Stimulated activated CD4-positive, alpha-beta T cell treated with anti-CD3 and anti-CD28 coated beads, Interleukin-2, amount 100 ng/mL, for 4 hours (primary cell): ENCODE measurements at regions not wholly inside any gene's neighbourhood (a gene's known extent, or its start where the extent isn't known, plus 50 kb on each side); places are given as distances from the start of the nearest gene placed in this dataset.
"Not testable (repeated sequence)": the region's sequence is repeated elsewhere in the genome, so short reads cannot be mapped to it uniquely, and the experiment has no call there.

Source experiments
- DNase-seq: peaks from one replicate; pipeline ENCODE4 v3.0.0-alpha.2; 2020; ENCODE audit warnings: low read depth

GRCh38 chr5:91839233-91839632 is 456.1 kb upstream of the ARRDC3 start:
- DNase-seq: no peak

- no peak for DNase-seq
These were observed 447.3 kb upstream of the ARRDC3 start for GRCh38 chr5:91830361-91830953.

DNA sequence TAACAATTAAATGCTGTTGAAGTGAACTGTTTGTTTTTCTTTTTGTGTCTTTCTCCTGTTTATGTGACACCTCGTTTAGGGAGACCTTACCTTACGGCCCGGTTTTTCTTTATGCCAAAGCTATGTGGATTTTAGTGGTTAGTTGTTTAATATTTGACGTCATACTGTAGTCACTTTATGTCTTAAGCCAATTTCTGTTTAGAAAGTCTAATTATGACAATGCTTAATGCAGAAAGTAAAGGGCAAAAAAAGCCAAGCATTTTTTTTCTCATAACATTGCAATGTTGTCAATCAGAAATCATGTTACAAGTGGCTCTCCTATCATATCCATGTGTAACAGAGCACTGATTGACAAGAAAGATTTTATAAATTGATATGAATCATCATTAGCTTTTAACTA is 442.5 kb upstream of the ARRDC3 start:
- no peak for DNase-seq

DNA sequence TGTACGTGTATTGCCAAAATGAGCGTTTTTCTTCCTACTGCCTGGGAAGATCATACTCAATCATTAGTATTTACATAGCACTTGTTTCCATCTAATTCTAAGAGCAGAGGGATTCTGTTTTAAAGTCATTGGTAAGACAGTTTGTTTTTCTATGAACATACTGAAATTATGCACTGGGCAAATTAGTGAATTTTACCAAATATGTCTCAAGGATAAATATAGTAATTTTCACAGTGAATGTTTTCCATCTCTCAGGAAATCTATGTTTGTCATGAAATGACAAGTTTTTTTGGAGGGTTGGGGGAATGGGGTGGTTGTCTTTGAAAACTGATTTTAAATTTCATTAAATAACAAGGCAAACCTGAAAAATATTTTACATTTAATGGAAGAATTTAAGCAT is 441.3 kb upstream of the ARRDC3 start:
- no peak for DNase-seq

DNA sequence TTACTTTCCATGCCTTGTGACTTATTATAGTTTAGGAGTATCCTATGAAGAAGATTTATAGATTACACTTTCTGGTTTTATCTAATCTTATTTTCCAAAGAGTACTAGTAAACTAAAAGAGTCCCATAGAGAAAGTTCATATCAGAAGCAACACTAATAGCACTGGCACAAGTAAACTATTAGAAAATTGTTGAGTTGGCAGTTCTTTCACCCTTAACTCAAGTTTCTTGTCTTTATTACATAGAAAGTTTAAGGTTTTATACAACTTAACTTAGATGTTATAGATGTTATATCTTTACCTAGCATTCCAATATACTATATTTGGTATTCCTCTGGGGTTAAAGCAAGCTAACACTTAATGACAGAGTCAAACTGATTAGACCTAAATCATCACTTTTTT is 437.8 kb upstream of the ARRDC3 start:
- DNase-seq: no peak

DNA sequence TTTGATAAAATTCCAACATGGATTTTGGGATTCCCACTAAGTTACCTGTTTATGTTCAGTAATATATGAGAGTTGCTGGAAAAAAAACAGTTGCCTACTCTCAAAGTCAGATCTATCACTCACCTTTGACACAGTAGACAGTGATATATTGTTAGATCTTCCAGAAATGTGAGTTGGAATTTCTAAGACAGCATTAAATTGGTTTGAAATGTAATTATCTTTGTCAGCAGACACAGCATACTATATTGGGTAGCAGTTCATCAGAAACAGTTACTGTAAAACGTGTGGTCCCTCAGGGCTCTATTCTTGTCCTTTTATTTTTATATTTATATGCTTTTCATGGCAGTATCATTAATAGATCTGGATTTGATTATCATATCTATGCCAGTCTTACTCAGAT is 433.6 kb upstream of the ARRDC3 start:
- DNase-seq: no peak

DNA sequence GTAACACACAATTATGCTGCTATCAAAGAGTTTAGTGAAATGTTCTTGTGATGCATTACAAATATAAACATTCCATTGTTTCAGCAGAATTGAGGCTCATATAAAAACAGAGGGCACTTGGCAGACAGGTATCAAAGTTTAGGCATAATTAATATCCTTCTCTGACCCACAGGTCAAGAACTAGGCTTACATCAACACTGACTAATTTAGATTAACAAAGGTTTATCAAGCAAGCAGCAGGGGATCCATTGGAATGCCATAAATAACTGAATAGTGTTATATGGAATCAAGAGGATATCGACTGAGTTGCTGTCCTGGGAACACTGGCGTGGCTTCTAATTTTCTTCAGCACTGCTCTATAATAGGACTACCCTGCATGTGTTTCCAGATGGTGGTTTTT is 414.5 kb upstream of the ARRDC3 start:
- DNase-seq: no peak

- DNase-seq: no peak
These were observed 411.9 kb upstream of the ARRDC3 start for GRCh38 chr5:91794856-91795548.

DNA sequence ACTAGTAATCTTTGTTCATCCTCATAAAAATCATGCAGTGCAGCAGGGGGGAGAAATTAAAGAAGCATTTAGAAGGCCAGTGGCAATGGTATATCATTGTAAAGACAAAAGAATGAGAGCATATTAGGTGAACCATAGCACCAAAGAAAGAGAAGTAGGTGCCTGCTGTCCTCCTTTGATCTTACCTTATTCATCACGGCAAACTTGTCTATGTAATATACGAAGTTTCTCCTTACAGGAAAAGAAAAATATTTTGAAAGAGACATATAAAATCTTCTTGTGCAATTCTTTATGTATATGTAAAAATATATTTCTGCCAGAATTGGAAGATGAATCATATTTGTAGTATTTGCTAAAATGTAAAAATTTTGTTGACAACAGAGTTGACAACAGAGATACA is 411.3 kb upstream of the ARRDC3 start:
- no peak for DNase-seq

DNA sequence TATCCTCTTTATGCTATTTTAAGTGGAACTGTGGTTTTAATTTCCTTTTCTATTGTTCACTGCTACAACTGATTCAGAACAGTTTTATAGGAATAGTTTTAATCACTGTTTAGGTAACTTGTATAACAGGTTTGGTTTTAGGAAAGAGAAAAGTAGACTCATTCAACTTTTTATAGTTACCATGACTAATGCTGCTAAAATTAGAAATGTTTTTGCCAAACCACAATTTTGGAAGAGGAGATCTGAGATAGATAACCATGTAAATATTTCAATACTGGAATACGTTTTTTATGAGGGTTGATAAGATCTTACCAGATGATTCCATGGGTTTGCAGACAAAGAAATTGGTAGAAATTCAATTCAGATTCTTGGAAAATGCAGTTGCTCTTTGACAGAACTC is 404.6 kb upstream of the ARRDC3 start:
- no peak for DNase-seq

DNA sequence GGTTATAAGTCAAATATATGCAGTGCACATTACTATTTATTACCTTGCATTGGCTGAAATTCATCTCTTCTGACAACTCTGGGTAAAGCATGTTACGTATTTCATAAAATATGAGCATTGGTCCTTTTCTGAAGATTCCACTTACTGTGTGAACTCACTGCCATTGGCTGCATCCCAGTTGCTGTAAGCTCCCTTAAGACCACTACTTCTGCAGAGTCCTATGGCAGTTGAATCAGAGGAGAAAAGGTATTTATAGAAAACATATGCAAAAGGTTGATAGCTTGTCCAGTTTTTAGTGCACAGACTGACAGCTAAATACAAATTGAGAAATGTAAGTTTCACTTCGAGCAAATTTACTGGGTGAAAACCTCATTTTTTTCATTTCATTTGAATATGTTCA is 394.6 kb upstream of the ARRDC3 start:
- DNase-seq: no peak

DNA sequence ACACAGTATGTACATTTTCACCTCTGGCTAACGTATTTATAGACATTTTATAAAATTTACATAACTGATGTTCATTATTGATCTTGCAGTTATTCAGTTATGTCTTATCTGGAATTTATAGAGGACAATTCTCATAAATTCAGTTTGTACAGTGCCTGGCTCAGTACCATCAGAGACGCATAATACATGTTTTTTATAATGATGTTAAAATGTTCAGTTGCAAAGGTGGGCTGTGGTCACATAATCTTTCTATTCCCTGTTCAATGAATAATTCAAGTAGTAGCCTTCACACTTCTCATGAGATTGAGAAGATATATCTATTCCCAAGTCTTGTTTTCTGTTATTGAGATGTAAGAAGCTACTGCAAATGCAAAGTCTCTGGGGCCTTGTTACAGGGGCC is 393.1 kb upstream of the ARRDC3 start:
- no peak for DNase-seq

GRCh38 chr5:91770400-91770799 is 387.3 kb upstream of the ARRDC3 start:
- DNase-seq: no peak

DNA sequence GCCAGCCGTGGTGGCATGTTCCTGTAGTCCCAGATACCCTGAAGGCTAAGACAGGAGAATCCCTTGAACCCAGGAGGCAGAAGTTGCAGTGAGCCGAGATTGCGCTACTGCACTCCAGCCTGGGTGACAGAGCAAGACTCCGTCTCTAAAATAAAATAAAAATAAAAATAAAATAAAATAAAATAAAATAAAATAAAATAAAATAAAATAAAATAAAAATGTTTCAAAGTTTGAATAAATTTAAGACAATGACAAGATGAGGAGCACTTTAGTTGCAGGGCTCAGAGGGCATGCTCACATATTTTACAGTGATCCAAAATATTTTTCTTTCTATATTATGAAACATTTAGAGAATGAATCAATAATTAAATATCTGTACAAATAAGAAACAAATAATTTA is 374.3 kb upstream of the ARRDC3 start:
- DNase-seq: not testable (repeated sequence)

DNA sequence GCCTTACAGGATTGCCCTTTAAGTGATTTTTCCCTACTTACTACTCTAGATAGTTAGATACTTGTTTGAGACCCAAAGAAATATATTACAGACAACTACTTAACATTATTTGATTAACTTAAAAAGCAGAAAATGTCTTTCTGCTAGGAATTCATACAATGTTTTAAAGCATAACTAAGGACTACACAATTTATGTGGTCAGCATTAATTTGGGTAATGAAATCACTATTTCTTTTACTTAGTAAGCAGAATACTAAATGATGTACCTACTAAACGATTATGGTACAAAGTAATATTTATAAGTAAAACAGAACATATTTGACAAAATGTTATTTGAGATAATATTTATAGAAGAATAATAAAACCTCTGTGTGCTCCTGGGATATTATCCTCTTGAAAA is 371.9 kb upstream of the ARRDC3 start:
- no peak for DNase-seq

DNA sequence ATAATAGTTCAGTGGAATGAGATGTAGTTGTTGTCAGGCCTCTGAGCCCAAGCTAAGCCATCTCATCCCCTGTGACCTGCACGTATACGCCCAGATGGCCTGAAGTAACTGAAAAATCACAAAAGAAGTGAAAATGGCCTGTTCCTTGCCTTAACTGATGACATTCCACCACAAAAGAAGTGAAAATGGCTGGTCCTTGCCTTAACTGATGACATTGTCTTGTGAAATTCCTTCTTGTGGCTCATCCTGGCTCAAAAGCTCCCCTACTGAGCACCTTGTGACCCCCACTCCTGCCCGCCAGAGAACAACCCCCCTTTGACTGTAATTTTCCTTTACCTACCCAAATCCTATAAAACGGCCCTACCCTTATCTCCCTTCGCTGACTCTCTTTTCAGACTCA is 361.4 kb upstream of the ARRDC3 start:
- DNase-seq: not testable (repeated sequence)

GRCh38 chr5:91742550-91742949 is 359.4 kb upstream of the ARRDC3 start:
- no peak for DNase-seq

- DNase-seq: no peak
These were observed 358.8 kb upstream of the ARRDC3 start for GRCh38 chr5:91741764-91742505.

DNA sequence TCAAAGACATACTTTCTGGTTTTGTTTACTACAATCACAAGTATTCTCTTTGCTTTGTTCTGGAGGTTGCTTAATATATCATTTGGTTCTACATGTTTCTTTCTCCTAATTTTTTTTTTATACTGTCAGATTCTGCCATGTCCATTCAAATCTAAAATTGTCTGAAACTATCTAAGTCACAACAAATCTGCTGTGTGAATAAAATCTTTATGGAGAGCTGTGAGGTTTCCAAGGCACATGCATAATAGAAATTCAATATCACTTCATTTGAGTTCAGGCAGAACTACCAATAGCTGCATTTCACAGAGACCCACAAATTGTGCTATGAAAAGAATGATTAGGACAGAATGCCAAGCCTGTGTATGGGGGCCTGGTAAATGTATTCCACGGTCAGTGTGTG is 346.9 kb upstream of the ARRDC3 start:
- no peak for DNase-seq

GRCh38 chr5:91727463-91727862 is 344.3 kb upstream of the ARRDC3 start:
- DNase-seq: no peak

DNA sequence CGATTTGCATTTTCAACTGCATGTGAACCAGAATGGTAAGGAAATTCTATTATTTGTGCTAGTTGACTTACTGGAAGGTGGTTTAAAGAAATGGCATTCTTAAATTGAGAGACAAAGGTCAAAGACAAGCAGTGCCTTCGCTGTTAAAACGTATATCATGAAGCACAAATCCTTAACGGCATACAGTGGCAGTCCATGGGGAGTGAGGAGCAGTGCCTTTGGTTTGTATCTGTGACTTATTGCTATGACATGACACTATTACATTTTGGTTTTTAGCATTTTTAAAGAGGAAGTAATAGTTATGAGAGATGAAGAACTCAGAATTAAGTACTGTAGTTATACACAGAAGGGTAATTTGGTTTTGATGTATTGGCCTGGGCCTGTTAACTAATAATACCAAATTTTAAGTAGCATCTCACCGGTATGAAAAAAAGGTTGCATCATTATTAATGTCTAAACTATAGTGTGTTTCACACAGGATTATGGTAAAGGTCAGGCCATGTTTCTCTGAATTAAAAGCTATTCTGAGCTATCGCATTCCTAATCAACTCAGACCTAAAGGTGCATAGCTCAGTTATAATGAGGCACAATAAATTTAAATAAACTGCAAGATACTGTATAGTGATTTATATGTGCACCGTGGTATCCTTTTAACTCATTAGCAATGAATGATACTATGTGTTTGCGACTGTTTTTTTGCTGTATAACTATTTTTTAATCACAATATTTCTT is 339.8 kb upstream of the ARRDC3 start:
- DNase-seq: no peak

GRCh38 chr5:91712718-91713117 is 329.6 kb upstream of the ARRDC3 start:
- no peak for DNase-seq

GRCh38 chr5:91707521-91707841 is 324.4 kb upstream of the ARRDC3 start:
- DNase-seq: no peak
